H9 (cell line): ENCODE measurements at regions not wholly inside any gene's neighbourhood (a gene's known extent, or its start where the extent isn't known, plus 50 kb on each side); places are given as distances from the start of the nearest gene placed in this dataset.

ENCODE experiments used
- DNase-seq: peaks from one replicate; pipeline ENCODE4 v3.0.0-alpha.2; 2017
- H2AFZ ChIP-seq: one replicate; pipeline ENCODE4 v1.6.1; 2013; ENCODE audit warnings: mild to moderate bottlenecking, low read length, control low read depth, moderate library complexity
- H2AK5ac ChIP-seq: 2 replicates; pipeline ENCODE4 v1.6.1; 2013; ENCODE audit warnings: low read length, control low read depth, mixed read lengths; ENCODE audit not compliant: insufficient read length
- H2BK120ac ChIP-seq: one replicate; pipeline ENCODE4 v1.6.1; 2013; ENCODE audit warnings: low read depth, mild to moderate bottlenecking, low read length, control low read depth, inconsistent platforms; ENCODE audit not compliant: poor library complexity, severe bottlenecking
- H2BK12ac ChIP-seq: 2 replicates; pipeline ENCODE4 v1.6.1; 2013; ENCODE audit warnings: low read length, control low read depth, mixed read lengths, low read depth; ENCODE audit not compliant: insufficient read length
- H2BK15ac ChIP-seq: 2 replicates; pipeline ENCODE4 v1.6.1; 2013; ENCODE audit warnings: low read depth, low read length, control low read depth
- H2BK20ac ChIP-seq: one replicate; pipeline ENCODE4 v1.6.1; 2013; ENCODE audit warnings: low read depth, mild to moderate bottlenecking, low read length, control low read depth, inconsistent platforms; ENCODE audit not compliant: poor library complexity, severe bottlenecking
- H2BK5ac ChIP-seq: 2 replicates; pipeline ENCODE4 v1.6.1; 2013; ENCODE audit warnings: low read length, control low read depth, mixed read lengths; ENCODE audit not compliant: insufficient read length
- H3K14ac ChIP-seq: 2 replicates; pipeline ENCODE4 v1.6.1; 2013; ENCODE audit warnings: low read length, control low read depth; ENCODE audit not compliant: insufficient read depth
- H3K18ac ChIP-seq: 2 replicates; pipeline ENCODE4 v1.6.1; 2013; ENCODE audit warnings: low read depth, mild to moderate bottlenecking, mixed read lengths, low read length, control low read depth; ENCODE audit not compliant: insufficient read length
- H3K23ac ChIP-seq: 2 replicates; pipeline ENCODE4 v1.6.1; 2013; ENCODE audit warnings: low read length, control low read depth, mixed read lengths, low read depth; ENCODE audit not compliant: insufficient read length
- H3K23me2 ChIP-seq: 2 replicates; pipeline ENCODE4 v1.6.1; 2013; ENCODE audit warnings: low read depth, mild to moderate bottlenecking, mixed read lengths, low read length, control low read depth; ENCODE audit not compliant: insufficient read length, poor library complexity, severe bottlenecking
- H3K27ac ChIP-seq: 2 replicates; pipeline ENCODE4 v1.5.1; 2013; ENCODE audit warnings: low read length, control low read depth, mixed read lengths, low read depth; ENCODE audit not compliant: insufficient read length
- H3K27me3 ChIP-seq: 2 replicates; pipeline ENCODE4 v1.6.1; 2013; ENCODE audit warnings: low read length, control low read depth, inconsistent platforms; ENCODE audit not compliant: insufficient read depth
- H3K4ac ChIP-seq: 2 replicates; pipeline ENCODE4 v1.6.1; 2013; ENCODE audit warnings: low read depth, mild to moderate bottlenecking, control low read depth, inconsistent platforms, low read length, moderate library complexity
- H3K4me1 ChIP-seq: 2 replicates; pipeline ENCODE4 v1.6.1; 2013; ENCODE audit warnings: low read length, control low read depth, inconsistent platforms; ENCODE audit not compliant: insufficient read depth
- H3K4me2 ChIP-seq: 2 replicates; pipeline ENCODE4 v1.6.1; 2013; ENCODE audit warnings: low read length, control low read depth, mixed read lengths; ENCODE audit not compliant: insufficient read length, insufficient read depth
- H3K56ac ChIP-seq: 2 replicates; pipeline ENCODE4 v1.6.1; 2013; ENCODE audit warnings: low read depth, mild to moderate bottlenecking, mixed read lengths, low read length, control low read depth; ENCODE audit not compliant: insufficient read length
- H3K79me1 ChIP-seq: 2 replicates; pipeline ENCODE4 v1.6.1; 2013; ENCODE audit warnings: low read depth, mild to moderate bottlenecking, moderate library complexity, low read length, control low read depth, inconsistent platforms; ENCODE audit not compliant: insufficient read depth, poor library complexity, severe bottlenecking
- H3K79me2 ChIP-seq: 2 replicates; pipeline ENCODE4 v1.6.1; 2013; ENCODE audit warnings: low read length, control low read depth, inconsistent platforms; ENCODE audit not compliant: insufficient read depth
- H3K9ac ChIP-seq: 2 replicates; pipeline ENCODE4 v1.6.1; 2013; ENCODE audit warnings: low read length, control low read depth, mixed read lengths; ENCODE audit not compliant: insufficient read length; ENCODE audit errors: extremely low read depth
- H3K9me3 ChIP-seq: one replicate; pipeline ENCODE4 v1.6.1; 2013; ENCODE audit warnings: low read depth, low read length, inconsistent platforms; ENCODE audit not compliant: control insufficient read depth
- H3T11ph ChIP-seq: one replicate; pipeline ENCODE4 v1.6.1; 2013; ENCODE audit warnings: mild to moderate bottlenecking, low read length, control low read depth, inconsistent platforms
- H4K20me1 ChIP-seq: one replicate; pipeline ENCODE4 v1.6.1; 2013; ENCODE audit not compliant: control insufficient read depth, insufficient read length, insufficient read depth
- H4K5ac ChIP-seq: 2 replicates; pipeline ENCODE4 v1.6.1; 2013; ENCODE audit warnings: low read depth, mild to moderate bottlenecking, mixed read lengths, low read length, control low read depth; ENCODE audit not compliant: insufficient read length
- H4K8ac ChIP-seq: replicated peaks from 2 replicates; pipeline ENCODE4 v1.6.1; 2013; ENCODE audit warnings: low read length, control low read depth, mixed read lengths, low read depth; ENCODE audit not compliant: insufficient read length
- H4K91ac ChIP-seq: 2 replicates; pipeline ENCODE4 v1.6.1; 2013; ENCODE audit warnings: low read depth, mild to moderate bottlenecking, moderate library complexity, mixed read lengths, low read length, control low read depth; ENCODE audit not compliant: insufficient read length
- H3K27ac Mint-ChIP-seq, 3 experiments: 2 replicates in 2 of 3; 3 replicates in 1 of 3; pipeline ENCODE4 v1.8.0; 2020 to 2021; ENCODE audit warnings: mixed read lengths in 3 of 3, mild to moderate bottlenecking in 1 of 3, moderate library complexity in 1 of 3
- H3K27me3 Mint-ChIP-seq: 2 replicates; pipeline ENCODE4 v1.8.0; 2021; ENCODE audit warnings: low read depth, mild to moderate bottlenecking, moderate library complexity, mixed read lengths
- H3K36me3 Mint-ChIP-seq, 3 experiments: 2 replicates in 2 of 3; 3 replicates in 1 of 3; pipeline ENCODE4 v1.8.0; 2020 to 2021; ENCODE audit warnings: low read depth in 3 of 3, mixed read lengths in 3 of 3; ENCODE audit not compliant: insufficient read depth in 1 of 3
- H3K4me1 Mint-ChIP-seq, 2 experiments: 2 replicates each; pipeline ENCODE4 v1.8.0; 2020; ENCODE audit warnings: mixed read lengths in 2 of 2
- H3K4me3 Mint-ChIP-seq, 2 experiments: 2 replicates in 1 of 2; 3 replicates in 1 of 2; pipeline ENCODE4 v1.8.0; 2020 to 2021; ENCODE audit warnings: mild to moderate bottlenecking in 2 of 2, mixed read lengths in 2 of 2, moderate library complexity in 1 of 2
- H3K9me3 Mint-ChIP-seq, 2 experiments: 2 replicates in 1 of 2; 3 replicates in 1 of 2; pipeline ENCODE4 v1.8.0; 2020; ENCODE audit warnings: mild to moderate bottlenecking in 2 of 2, mixed read lengths in 2 of 2, moderate library complexity in 1 of 2
- CTCF ChIP-seq: fragments of 200-600 bp; sonication (generic); conservative IDR thresholded peaks from 3 replicates; pipeline ENCODE4 v1.8.0; 2021; ENCODE audit warnings: antibody characterized with exemption, mild to moderate bottlenecking
- WGBS: extraction: QIAGEN DNeasy Blood & Tissue Kit; methylation state at CpG from one replicate; pipeline ENCODE4 v1.1.7; 2013; ENCODE audit warnings: missing lambda C conversion rate, low lambda C conversion rate, mixed read lengths; ENCODE audit not compliant: insufficient read length; ENCODE audit errors: extremely low coverage; 5-methylcytosine and 5-hydroxymethylcytosine counted together

DNA sequence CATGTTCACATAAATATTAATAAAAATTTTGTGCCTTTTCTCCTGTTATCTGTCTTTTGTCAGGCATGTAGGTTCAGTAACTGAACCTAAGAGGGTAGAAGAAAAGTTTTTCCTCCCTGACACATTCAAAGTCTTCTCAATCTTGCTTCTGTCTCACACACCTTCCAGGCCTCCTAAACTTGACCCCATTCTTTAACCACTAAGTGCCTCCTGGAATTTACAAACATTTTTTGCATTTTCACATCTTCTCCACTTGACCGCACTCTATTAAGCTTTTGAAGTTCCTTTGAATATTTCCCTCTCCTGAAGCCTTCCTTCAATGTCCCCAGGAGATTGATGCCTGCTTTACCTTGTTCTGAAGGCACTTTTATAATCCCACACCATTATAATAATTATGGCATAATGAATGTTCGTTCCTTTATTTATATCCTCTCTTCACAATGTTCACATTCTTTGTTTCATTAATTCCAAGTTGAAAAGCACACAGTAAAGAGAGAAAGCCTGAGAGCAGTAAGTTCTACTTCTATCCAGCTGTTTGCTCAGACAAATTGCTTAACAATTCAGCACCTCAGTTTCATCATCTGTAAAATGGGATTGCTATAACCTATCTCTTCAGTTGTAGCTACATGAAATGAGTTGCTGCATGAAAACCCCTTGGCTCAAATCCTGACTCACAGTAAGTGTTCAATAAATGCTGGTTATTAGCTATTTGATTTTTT, 184.8 kb upstream of the KLHL29 start:
- DNase-seq: no peak
- Histone ChIP-seq H3K27me3 (no peaks in the 10 kb centered on the region), H3K27ac (no peak overlapping the region), H3K4ac (no peak overlapping the region), H4K8ac (no peak overlapping the region), H2BK15ac (no peak overlapping the region), H3K4me1 (no peaks in the 10 kb centered on the region), H3K4me2 (no peak overlapping the region), H2BK20ac (no peak overlapping the region), H2BK5ac (no peak overlapping the region), H4K20me1 (no peaks in the 10 kb centered on the region), H3T11ph (no peak overlapping the region), H3K18ac (no peak overlapping the region), H3K14ac (no peak overlapping the region), H3K9me3 (no peaks in the 10 kb centered on the region), H2BK120ac (no peak overlapping the region), H2AK5ac (no peak overlapping the region), H3K23me2 (no peaks in the 10 kb centered on the region), H4K91ac (no peak overlapping the region), H3K79me1 (no peaks in the 10 kb centered on the region), H4K5ac (no peak overlapping the region), H2BK12ac (no peak overlapping the region), H3K23ac (no peak overlapping the region), H2AFZ (no peak overlapping the region), H3K79me2 (no peaks in the 10 kb centered on the region), H3K56ac (no peak overlapping the region), H3K9ac (no peak overlapping the region)
- no peaks in the 10 kb centered on the region; the same call in 1 of the 2 replicates for H3K27me3 Mint-ChIP-seq
- H3K4me3 Mint-ChIP-seq: no peak overlapping the region
- H3K4me1 Mint-ChIP-seq: peaks cover 2 to 5% of the 10 kb centered on the region in 2 experiments
- H3K27ac Mint-ChIP-seq: no peak overlapping the region
- WGBS: no CpG with 5 or more reads among the region's 2 CpGs
- H3K9me3 Mint-ChIP-seq: peaks cover 10 to 16% of the 10 kb centered on the region in 2 experiments
- no peak for TF ChIP-seq CTCF
- peaks cover 0 to 10% (median 6%) of the 10 kb centered on the region in 3 experiments; a peak in 4 of 7 replicates for H3K36me3 Mint-ChIP-seq
